HG03103 (cell line): ENCODE measurements at regions not wholly inside any gene's neighbourhood (a gene's known extent, or its start where the extent isn't known, plus 50 kb on each side); places are given as distances from the start of the nearest gene placed in this dataset.
"Not testable (repeated sequence)": the region's sequence is repeated elsewhere in the genome, so short reads cannot be mapped to it uniquely, and the experiment has no call there.

Source experiments
- ATAC-seq: cut with Tn5 transposase; IDR thresholded peaks from one replicate; pipeline ENCODE4 v1.9.1; 2021; ENCODE audit warnings: low read depth; ENCODE audit not compliant: unreplicated experiment

DNA sequence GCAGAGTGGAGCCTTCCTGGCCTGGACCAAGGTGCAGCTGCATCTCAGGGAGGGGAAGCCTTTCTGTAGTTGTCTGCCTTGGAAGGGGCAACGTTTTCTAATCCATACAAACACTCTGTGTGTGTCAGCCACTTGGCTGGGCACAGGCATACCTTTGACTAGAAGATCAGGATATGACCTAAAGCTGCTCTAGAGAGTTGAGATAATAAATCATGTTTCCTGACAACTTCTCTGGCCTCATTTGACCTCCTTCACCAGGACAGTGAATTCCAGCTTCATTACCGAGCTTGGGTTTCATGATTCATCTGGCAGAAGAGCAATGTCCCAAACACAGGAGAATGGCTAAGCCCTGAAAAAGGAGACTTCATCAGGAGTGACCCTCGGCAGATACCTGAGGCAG, 89.6 kb upstream of the KIT start:
- ATAC-seq, result no peak

DNA sequence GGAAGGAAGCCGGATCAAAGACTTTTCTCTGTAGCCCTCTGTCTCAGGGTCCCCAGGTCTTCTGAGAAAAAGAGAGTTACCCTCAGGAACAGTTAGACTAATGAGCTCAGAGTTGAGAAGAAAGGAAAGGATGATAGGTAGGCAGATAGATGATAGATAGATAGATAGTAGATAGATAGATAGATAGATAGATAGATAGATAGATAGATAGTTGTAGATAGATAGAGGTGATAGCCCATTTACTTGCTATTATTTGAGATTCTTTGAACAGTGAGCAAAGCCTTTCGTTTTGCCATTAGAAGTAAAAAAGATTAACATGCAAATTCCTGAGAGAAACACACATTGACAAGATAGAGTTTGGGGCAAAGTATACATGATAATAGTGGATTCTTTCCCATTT, 86.9 kb upstream of the KIT start:
- no peak for ATAC-seq

DNA sequence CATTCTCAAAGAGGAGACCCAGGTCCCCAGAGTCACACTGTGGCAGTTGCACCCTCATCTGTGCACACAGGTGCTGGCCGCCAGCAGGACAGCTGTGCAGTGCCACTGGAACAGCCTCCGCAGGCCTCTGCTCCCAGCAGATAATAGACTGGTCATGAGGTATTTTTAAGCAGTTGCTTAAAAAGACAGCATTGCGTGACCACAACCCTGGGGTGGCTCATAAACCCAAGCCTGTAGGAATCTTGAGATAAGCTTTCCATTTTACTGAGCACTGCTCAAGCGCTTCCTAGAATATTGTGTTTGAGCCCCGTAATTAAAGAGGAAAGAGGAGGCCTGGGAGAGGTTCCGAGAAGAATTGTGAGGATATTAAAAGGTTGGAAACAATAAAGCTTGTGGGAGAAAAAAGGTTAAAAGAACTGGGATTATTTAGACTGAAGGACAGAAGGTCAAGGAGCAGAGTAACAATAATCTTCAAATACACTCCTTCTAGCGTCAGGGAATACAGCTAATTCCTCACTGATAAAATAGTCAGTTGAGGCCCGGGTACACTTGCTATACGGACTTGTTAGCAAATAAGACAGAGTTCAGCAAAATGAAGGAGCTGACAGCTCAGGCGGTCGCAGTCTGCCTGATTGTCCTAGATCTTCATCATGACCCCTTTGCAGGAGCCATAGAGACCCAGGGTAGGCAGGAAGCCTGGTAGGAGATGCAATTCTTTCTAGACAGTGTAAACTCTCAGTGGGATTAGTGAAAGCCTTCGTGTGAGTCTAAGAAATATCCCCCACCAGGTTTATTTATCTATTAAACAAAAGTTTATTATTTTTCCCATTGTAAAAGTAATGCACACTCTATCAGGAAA, 86.2 kb upstream of the KIT start:
- ATAC-seq, result no peak

DNA sequence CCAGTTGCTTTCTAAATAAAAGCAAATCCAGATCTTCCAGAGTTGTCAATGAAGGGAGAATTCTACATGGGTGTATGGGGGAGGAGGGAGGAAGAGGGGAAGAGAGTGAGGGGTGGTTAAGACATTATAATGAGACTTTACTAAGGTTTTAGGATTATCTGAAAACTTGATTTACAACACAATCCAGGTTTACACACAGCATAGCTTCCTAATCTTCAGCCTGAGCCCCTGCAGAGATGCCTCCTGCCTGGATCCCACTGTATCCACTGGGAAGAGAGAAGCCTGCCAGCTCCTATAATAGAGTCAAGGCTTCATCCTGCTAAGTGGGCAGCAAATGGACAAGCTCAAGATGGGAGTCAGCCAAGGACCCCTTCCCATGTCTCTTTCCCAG, 85.6 kb upstream of the KIT start:
- ATAC-seq, result no peak

DNA sequence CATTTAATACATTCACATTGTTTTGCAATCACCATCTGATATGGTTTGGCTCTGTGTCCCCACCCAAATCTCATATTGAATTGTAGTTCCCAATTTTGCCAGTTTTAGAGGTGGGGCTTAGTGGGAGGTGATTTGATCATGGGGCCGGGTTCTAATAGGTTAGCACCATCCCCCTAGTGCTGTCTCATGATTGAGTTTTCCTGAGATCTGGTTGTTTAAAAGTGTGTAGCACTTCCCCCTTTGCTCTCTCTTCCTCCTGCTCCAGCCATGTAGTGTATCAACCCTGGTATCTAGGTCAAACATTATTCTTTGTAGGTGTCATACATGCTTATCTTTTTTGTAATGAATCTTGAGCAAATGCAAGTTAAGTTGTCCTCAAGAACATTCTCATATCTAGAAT, 83.3 kb upstream of the KIT start:
- ATAC-seq, result no peak

DNA sequence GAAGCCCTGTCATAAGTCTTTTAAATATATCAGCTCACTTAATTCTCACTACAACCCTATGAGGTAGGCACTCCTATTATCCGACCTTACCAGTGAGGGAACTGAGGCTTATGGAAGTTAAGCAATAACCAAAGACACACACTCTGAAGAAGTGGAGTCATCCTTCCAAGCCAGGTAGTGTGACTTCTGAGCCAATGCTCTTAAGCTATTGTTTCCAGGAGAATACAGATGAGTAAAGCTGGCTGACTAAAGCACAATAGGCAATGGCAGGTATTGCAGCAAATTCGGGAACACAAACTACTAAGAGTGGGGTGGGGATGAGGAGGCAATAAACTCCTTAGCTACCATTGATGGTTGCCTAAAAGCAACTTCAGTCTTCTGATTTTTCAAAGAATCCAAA, 81.8 kb upstream of the KIT start:
- no peak for ATAC-seq

DNA sequence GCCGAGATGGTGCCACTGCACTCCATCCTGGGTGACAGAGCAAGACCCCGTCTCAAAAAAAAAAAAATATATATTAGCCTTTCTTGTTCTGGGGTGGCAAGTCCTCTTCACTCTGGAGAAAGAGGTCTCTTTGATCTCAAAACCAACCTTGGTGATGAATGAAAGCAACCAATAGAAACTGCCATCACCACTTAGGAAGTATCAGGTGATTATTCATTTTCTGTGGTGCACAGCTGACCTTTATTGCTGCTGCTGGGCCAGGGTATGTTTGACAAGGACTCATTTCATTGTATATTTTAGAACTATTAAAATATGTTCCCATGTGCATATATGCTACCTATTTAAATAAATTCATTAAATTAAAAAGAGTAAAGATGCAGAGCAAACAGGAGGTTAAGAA, 76.0 kb upstream of the KIT start:
- no peak for ATAC-seq

DNA sequence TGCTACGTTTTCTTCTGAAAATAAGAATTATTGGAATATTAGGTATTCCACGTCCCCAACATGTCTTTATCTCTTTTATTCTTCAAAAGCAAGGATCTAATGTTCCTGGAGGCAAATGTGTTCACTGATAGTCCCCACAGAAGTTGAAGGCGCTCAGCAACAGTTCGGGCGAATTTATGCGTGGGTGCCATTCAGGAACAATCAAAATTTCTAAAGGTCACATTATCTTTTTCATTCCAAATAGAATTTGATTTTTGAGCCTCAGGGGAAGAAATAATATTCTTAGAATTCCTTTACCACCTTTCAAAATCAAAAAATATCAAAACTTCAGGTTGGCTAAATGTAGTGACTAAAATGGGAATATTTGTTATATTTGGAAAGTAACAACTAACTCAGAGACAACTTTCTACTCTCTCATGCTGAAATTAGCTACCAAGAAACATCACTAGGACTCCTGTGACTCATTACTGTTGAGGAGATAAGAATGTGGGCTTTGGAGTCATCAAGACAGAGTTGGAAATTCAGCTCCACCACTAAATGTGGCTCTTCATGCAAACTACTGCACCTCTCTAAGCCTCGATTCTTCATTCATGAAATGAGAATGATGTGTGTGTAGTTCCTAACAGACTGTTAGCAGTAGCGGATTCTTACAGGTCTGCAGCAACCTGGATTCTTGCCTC, 72.3 kb upstream of the KIT start:
- no peak for ATAC-seq

DNA sequence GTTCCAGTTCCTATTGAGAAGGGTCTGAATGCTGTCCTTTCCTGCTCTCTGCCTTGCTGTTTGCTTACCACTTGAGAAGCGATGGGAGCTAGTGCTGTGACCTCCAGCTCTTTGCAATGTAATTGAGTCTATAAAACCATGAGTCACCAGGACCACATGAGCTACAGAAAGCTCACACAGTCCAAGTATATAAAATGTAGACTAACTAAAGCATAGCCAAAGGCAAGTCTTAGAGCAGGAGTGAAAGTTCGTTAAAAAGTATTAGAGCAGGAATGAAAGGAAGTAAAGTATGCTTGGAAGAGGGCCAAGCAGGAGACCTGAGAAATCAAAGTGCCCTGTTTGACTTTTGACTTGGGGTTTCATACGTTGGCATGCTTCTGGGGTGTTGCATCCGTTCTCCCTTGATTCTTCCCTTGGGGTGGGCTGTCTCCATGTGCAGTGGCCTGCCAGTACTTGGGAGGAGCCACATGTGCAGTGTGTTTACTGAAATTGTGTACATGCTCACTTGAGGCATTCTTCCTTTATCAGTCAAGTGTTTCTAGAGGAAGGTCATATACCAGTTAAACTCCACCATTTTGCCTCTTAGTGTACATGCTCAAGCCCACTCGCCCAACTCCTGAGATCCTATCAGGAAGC, 71.3 kb upstream of the KIT start:
- no peak for ATAC-seq

DNA sequence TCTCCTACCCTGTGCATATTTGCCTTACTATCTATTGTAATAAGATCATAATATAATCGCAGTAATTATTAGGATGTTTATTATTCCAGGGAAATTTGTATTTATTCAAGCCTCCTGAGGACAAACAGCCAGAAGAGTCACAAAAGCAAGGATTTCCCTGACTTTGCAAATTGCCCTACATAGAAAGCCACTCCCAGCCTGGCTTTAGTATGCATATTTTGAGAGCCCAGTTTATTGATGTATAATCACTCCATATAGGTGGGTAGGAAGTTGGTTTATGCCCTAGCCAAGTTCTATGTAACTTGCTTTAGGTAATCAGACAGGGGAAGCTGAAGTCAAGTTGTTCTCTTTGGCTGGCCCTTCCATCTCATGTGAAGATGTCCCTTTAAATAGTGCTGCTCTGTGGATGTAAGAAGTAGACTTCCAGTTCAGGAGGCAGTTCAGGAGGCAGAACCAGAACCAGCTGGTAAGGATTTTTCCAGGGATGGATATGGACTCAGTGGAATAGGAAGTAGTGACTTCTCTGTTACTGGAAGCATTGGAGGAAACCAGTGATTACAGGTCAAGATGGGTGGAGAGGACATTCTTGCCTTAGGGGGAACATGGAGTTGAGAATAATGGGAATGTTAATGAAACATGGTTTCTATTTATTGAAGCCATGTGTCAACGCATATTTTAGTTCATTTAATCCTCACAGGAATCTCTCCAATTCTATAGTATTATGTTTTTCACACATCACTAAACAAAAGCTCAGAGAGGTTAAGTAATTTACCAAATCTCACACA, 70.5 kb upstream of the KIT start:
- ATAC-seq, result no peak

DNA sequence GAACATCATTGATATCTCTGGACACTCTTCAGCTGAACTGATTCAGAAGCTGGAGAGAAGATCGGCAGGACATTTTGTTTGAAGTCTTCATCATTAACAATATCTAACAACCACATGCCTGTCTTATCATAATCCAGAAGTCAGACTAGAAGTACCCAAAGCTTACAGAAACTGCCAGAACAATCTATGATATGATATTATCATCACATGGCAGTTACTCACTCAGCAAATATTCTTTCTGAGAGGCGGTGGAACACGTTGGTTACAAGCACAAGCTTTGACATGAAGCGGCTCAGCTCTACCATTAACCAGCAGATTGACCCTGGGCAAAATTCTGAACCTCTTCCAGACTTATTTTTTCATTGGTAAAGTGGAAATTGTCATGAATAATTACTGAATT, 69.4 kb upstream of the KIT start:
- no peak for ATAC-seq

DNA sequence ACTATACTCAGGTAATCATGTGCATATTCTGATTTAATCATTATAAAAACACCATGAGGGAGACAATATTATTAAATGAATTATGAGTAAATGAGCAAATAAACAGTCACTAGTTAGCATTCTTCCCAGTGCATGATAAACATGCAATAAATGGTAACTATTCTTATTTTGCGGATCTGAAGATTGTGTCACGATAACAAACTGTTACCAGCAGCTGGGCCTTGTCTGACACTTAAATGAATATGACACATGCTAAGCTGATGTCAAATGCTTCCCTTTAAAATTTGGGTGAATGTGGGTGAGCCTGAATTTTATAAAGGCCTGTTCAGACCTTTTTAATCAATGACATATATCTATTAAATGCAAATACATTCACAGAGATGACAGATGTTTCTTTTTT, 68.2 kb upstream of the KIT start:
- no peak for ATAC-seq

DNA sequence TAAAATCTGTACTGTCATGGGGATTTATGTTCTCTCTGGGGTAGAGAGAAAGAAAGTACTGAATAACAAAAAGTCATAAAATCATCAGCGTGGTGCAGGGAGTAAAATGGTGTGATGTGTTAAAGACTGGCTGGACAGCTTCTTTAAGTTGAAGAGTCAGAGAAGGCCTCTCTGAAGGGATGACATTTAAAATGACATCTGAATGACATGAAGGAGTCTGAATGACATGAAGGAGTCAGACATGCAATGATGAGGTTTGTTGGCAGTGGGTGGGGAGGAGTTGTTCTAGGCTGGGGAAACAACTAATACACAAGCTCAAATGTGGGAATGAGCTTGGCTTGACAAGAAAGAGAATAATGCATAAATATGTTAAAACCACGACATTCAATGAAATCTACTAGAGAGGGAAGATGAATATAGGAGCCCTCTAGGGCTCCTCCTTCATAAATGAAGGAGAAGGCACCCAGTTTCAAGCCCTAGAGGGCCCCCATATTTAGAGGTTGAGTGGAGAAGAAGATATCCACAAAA, 63.9 kb upstream of the KIT start:
- ATAC-seq, result no peak

DNA sequence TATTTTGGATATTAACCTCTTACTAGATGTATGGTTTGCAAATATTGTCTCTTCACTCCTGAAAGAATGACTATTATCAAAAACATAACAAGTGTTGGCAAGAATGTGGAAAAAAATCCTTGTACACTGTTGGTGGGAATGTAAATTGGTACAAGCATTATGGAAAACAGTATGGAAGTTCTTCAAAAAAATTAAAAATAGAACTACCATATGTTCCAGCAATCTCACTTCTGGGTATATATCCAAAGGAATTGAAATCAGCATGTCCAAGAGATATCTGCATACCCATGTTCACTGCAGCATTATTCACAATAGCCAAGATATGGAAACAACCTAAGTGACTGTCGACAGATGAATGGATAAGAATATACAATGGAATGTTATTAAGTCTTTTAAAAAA, 61.6 kb upstream of the KIT start:
- no peak for ATAC-seq

DNA sequence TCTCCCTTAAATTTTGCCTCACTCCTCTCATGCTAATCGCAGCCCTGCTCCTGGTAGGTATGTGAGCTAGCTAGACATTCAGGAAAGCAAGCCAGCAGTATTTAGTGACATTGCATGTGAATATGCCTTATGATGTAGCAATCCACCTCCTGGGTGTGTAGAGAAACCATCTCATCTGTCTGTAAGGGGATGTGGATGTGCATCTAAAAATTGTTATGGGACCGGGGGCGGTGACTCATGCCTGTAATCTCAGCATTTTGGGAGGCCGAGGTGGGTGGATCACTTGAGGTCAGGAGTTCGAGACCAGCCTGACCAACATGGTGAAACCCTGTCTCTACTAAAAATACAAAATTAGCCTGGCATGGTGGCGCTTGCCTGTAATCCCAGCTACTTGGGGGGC, 60.1 kb upstream of the KIT start:
- ATAC-seq, result not testable (repeated sequence)

DNA sequence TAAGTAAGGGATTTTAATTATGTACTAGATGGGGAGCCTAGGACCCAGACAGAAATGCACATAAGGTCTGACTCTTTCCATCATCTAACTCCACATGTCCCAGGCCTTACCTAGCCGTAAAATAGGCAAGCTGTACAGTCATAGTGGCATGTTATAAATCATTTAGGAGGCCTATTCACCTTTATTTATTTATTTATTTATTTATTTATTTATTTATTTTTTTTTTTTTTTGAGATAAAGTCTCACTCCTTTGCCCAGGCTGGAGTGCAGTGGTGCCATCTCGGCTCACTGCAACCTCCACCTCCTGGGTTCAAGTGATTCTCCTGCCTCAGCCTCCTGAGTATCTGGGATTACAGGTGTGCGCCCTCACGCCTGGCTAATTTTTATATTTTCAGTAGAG, 55.6 kb upstream of the KIT start:
- ATAC-seq, result not testable (repeated sequence)

DNA sequence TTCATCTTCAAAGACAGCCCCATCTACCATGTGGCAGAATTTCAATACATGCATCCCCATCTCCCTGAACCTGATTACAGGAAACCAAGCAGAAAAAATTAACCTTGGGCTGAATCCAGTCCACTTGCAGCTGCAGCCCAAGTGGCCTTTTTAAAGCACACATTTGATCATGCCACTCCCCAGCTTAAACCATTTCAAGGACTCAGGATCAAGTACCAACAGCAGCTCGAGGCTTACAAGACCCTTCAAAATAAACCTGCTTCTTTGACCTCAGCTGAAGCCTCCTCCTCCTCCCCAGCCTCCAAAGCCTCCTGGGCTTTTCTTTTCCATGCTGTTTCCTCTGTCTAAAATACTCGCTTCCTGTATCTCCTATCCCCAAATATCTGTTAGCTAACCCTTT, 50.7 kb upstream of the KIT start:
- ATAC-seq, result no peak

DNA sequence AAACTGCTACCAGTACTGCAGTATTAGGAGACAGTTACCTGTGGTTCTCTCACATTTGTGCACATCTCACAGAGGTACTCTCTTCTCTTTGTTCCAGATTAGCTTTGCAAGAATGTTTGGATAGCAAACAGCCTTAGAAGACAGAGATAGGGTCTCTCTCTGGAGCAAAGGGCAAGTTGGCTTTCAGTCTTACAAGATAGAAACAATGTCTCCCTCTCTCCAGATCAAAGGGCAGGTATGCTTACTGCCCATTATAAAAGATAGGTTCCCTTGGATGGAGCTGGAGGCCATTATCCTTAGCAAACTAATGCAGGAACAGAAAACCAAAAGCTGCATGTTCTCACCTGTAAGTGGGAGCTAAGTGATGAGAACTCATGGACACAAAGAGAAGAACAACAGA, 50.2 kb upstream of the KIT start:
- no peak for ATAC-seq
